GM23338 (cell line): ENCODE measurements at regions not wholly inside any gene's neighbourhood (a gene's known extent, or its start where the extent isn't known, plus 50 kb on each side); places are given as distances from the start of the nearest gene placed in this dataset.
A peak's percentile ranks its signal among the peaks of the same experiment; 100 is the strongest.

Source experiments
- ATAC-seq: fragments of 200-7000 bp; cut with Tn5 transposase; 3 replicates; pipeline ENCODE4 v1.9.1; 2020
- DNase-seq: peaks from one replicate; pipeline ENCODE4 v3.0.0-alpha.2; 2015; ENCODE audit warnings: low spot score
- H2AFZ ChIP-seq: fragments of 200-600 bp; sonication (generic); 2 replicates; pipeline ENCODE4 v1.8.0; 2016; ENCODE audit warnings: antibody characterized with exemption, mild to moderate bottlenecking, moderate library complexity
- H3F3A ChIP-seq: fragments of 200-600 bp; sonication (generic); replicated peaks from 2 replicates; pipeline ENCODE4 v1.8.0; 2017; ENCODE audit warnings: antibody characterized with exemption, mixed run types, low read depth
- H3K27ac ChIP-seq: fragments of 200-600 bp; sonication (generic); 2 replicates; pipeline ENCODE4 v1.6.1; 2016; ENCODE audit warnings: low read depth
- H3K27me3 ChIP-seq: fragments of 200-600 bp; sonication (generic); 2 replicates; pipeline ENCODE4 v1.8.0; 2016; ENCODE audit warnings: mild to moderate bottlenecking, mixed run types, moderate library complexity; ENCODE audit not compliant: insufficient read depth
- H3K36me3 ChIP-seq: fragments of 200-600 bp; sonication (generic); 2 replicates; pipeline ENCODE4 v1.8.0; 2016; ENCODE audit warnings: mild to moderate bottlenecking; ENCODE audit not compliant: insufficient read depth
- H3K4me1 ChIP-seq: fragments of 200-600 bp; sonication (generic); 2 replicates; pipeline ENCODE4 v1.8.0; 2016; ENCODE audit warnings: mild to moderate bottlenecking, moderate library complexity; ENCODE audit not compliant: insufficient read depth
- H3K4me2 ChIP-seq: fragments of 200-600 bp; sonication (generic); 2 replicates; pipeline ENCODE4 v1.7.1; 2017; ENCODE audit warnings: mixed run types
- H3K4me3 ChIP-seq: fragments of 200-600 bp; sonication (generic); 2 replicates; pipeline ENCODE4 v1.6.1; 2016; ENCODE audit warnings: mixed run types
- H3K79me2 ChIP-seq: fragments of 200-600 bp; sonication (generic); replicated peaks from 2 replicates; pipeline ENCODE4 v1.8.0; 2017; ENCODE audit warnings: mild to moderate bottlenecking; ENCODE audit not compliant: insufficient read depth
- H3K9me2 ChIP-seq: fragments of 200-600 bp; sonication (generic); 2 replicates; pipeline ENCODE4 v1.8.0; 2017; ENCODE audit not compliant: insufficient read depth
- H4K20me1 ChIP-seq: fragments of 200-600 bp; sonication (generic); replicated peaks from 2 replicates; pipeline ENCODE4 v1.8.0; 2017; ENCODE audit warnings: mild to moderate bottlenecking; ENCODE audit not compliant: insufficient read depth
- H3K27ac Mint-ChIP-seq: 2 replicates; pipeline ENCODE4 v1.8.0; 2020; ENCODE audit warnings: inconsistent platforms, mild to moderate bottlenecking, moderate library complexity, mixed read lengths
- H3K27me3 Mint-ChIP-seq: 3 replicates; pipeline ENCODE4 v1.8.0; 2022; ENCODE audit warnings: low read depth, mild to moderate bottlenecking, moderate library complexity, mixed read lengths, inconsistent platforms; ENCODE audit not compliant: insufficient read depth, poor library complexity
- H3K36me3 Mint-ChIP-seq: 3 replicates; pipeline ENCODE4 v1.8.0; 2021; ENCODE audit warnings: low read depth, mild to moderate bottlenecking, inconsistent platforms, moderate library complexity, mixed read lengths
- H3K4me1 Mint-ChIP-seq: 3 replicates; pipeline ENCODE4 v1.8.0; 2020; ENCODE audit warnings: mild to moderate bottlenecking, inconsistent platforms, mixed read lengths
- H3K4me3 Mint-ChIP-seq: 3 replicates; pipeline ENCODE4 v1.8.0; 2021; ENCODE audit warnings: moderate library complexity, mild to moderate bottlenecking, inconsistent platforms, mixed read lengths
- H3K9me3 Mint-ChIP-seq: 3 replicates; pipeline ENCODE4 v1.8.0; 2020; ENCODE audit warnings: moderate library complexity, mild to moderate bottlenecking, inconsistent platforms, mixed read lengths
- CREB1 ChIP-seq: fragments of 250-450 bp; sonication (Bioruptor Pico); IDR thresholded peaks from 2 replicates; pipeline ENCODE4 v1.5.0; 2020; ENCODE audit warnings: low read depth, mild to moderate bottlenecking, moderate library complexity
- ETS1 ChIP-seq: IDR thresholded peaks from 2 replicates; pipeline ENCODE4 v1.6.1; 2016; ENCODE audit warnings: antibody characterized with exemption
- EZH2 ChIP-seq: fragments of 200-600 bp; sonication (generic); IDR thresholded peaks from one replicate; pipeline ENCODE4 v1.8.0; 2017; ENCODE audit warnings: antibody characterized with exemption, mild to moderate bottlenecking, low read depth; ENCODE audit not compliant: unreplicated experiment
- EZH2phosphoT487 ChIP-seq: fragments of 200-600 bp; sonication (generic); IDR thresholded peaks from one replicate; pipeline ENCODE4 v1.8.1; 2018; ENCODE audit warnings: antibody characterized with exemption; ENCODE audit not compliant: unreplicated experiment
- JUNB ChIP-seq: IDR thresholded peaks from one replicate; pipeline ENCODE4 v1.6.1; 2016; ENCODE audit warnings: antibody characterized with exemption; ENCODE audit not compliant: unreplicated experiment
- NANOG ChIP-seq: IDR thresholded peaks from 2 replicates; pipeline ENCODE4 v1.6.1; 2016; ENCODE audit warnings: antibody characterized with exemption, borderline replicate concordance
- POLR2AphosphoS5 ChIP-seq: IDR thresholded peaks from 2 replicates; pipeline ENCODE4 v1.6.1; 2016; ENCODE audit warnings: antibody characterized with exemption, low read depth
- REST ChIP-seq: IDR thresholded peaks from one replicate; pipeline ENCODE4 v1.6.1; 2018; ENCODE audit warnings: antibody characterized with exemption; ENCODE audit not compliant: unreplicated experiment
- STAT1 ChIP-seq: IDR thresholded peaks from one replicate; pipeline ENCODE4 v1.6.1; 2016; ENCODE audit warnings: antibody characterized with exemption; ENCODE audit not compliant: unreplicated experiment
- ZNF331 ChIP-seq: fragments of 250-450 bp; sonication (Bioruptor Pico); IDR thresholded peaks from 2 replicates; pipeline ENCODE4 v1.5.0; 2020; ENCODE audit warnings: low read depth, mild to moderate bottlenecking, moderate library complexity

GRCh38 chr3:112718967-112719366 lies 78.0 kb upstream of the CCDC80 start:
- Histone ChIP-seq H2AFZ (no peak overlapping the region), H3K27ac (no peak overlapping the region), H3K4me3 (no peak overlapping the region), H4K20me1 (no peaks in the 10 kb centered on the region), H3K9me2 (0 out of 2 replicates have a peak, but pooled peaks cover 6% of the 10 kb centered on the region), H3K36me3 (no peaks in the 10 kb centered on the region), H3K27me3 (no peaks in the 10 kb centered on the region), H3K4me2 (no peak overlapping the region), H3K4me1 (no peaks in the 10 kb centered on the region), H3F3A (no peaks in the 10 kb centered on the region), H3K79me2 (no peaks in the 10 kb centered on the region)
- H3K9me3 Mint-ChIP-seq: peaks cover 7% of the 10 kb centered on the region
- H3K4me3 Mint-ChIP-seq: no peak overlapping the region
- H3K27me3 Mint-ChIP-seq: no peaks in the 10 kb centered on the region
- no peak for TF ChIP-seq ETS1
- no peak for TF ChIP-seq EZH2
- no peak for DNase-seq
- no peaks in the 10 kb centered on the region for H3K4me1 Mint-ChIP-seq
- no peak overlapping the region for H3K27ac Mint-ChIP-seq
- no peak for ATAC-seq
- peaks cover 4% of the 10 kb centered on the region; the same call in 2 of the 3 replicates for H3K36me3 Mint-ChIP-seq

- H3K36me3 ChIP-seq: no peaks in the 10 kb centered on the region
- no peaks in the 10 kb centered on the region for H3F3A ChIP-seq
- ATAC-seq (no peak), DNase-seq (peak; percentile 4)
- H3K4me2 ChIP-seq: no peak overlapping the region
- Mint-ChIP-seq H3K36me3 (no peaks in the 10 kb centered on the region; the same call in 2 of the 3 replicates), H3K4me1 (no peaks in the 10 kb centered on the region), H3K27me3 (no peaks in the 10 kb centered on the region), H3K9me3 (peaks cover 3% of the 10 kb centered on the region; the same call in 1 of the 3 replicates), H3K4me3 (no peak overlapping the region), H3K27ac (no peak overlapping the region)
- H3K4me3 ChIP-seq: no peak overlapping the region
- no peaks in the 10 kb centered on the region for H3K27me3 ChIP-seq
- no peak overlapping the region for H2AFZ ChIP-seq
- no peaks in the 10 kb centered on the region for H4K20me1 ChIP-seq
- no peaks in the 10 kb centered on the region for H3K4me1 ChIP-seq
- H3K79me2 ChIP-seq: no peaks in the 10 kb centered on the region
- H3K9me2 ChIP-seq: 0 out of 2 replicates have a peak, but pooled peaks cover 6% of the 10 kb centered on the region
- no peak overlapping the region for H3K27ac ChIP-seq
- TF ChIP-seq EZH2: no peak
- TF ChIP-seq CREB1 (CRISPR knock-in tag): no peak
- TF ChIP-seq ZNF331 (CRISPR knock-in tag): no peak
- no peak for TF ChIP-seq EZH2phosphoT487
- no peak for TF ChIP-seq POLR2AphosphoS5
- no peak for TF ChIP-seq STAT1
- TF ChIP-seq NANOG: no peak
- TF ChIP-seq JUNB: no peak
- no peak for TF ChIP-seq ETS1
- no peak for TF ChIP-seq REST
These were observed 77.6 kb upstream of the CCDC80 start for GRCh38 chr3:112718516-112718915.
